Ovary (tissue), 3 donors: ENCODE measurements at regions not wholly inside any gene's neighbourhood (a gene's known extent, or its start where the extent isn't known, plus 50 kb on each side); places are given as distances from the start of the nearest gene placed in this dataset.

ENCODE experiments used
- EP300 ChIP-seq: sonication (generic); formaldehyde crosslinking; IDR thresholded peaks from one replicate; pipeline ENCODE4 v1.6.1; 2017; ENCODE audit warnings: antibody characterized with exemption
- TF ChIP-seq, protein P1 (sequence below), 3 donors: fragments of 450-650 bp in 2 of 3; fragments of 200-600 bp in 1 of 3; IDR thresholded peaks; one replicate each; pipeline versions ENCODE4 v1.5.1 to v1.8.0; 2016 to 2022; ENCODE audit warnings: antibody characterized with exemption in 3 of 3, mild to moderate bottlenecking in 1 of 3
- donor health status: DM: no; HTN: no; CAD: no.

DNA sequence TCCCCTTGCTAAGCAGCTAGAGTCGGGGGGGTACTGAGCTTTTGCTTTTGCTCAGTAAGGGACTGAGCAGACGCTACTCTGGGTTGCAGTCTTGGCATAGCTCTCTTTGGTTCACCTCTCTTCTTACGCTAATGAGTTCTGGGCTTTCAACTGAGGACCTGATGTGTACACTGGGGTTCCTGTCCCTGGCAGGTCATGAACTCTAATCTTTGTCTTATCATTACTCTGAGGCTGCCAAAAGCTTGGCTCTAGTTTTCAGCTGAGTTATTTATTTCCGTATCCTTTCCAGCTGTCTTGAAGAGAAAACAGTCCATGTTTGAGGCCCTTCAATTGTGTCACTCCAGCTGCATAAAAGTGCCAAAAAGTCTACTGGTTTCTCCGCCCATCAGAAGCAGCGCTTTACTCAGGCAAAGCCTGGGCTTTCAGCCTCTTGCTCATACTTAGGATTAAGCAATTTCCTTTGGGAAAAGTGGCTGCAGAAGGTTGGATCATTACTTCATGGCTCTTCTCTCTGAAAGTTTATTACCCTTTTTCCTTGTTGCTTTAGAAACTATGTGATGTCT is 121.0 kb upstream of the STOX2 start:
- TF ChIP-seq, protein P1, sequence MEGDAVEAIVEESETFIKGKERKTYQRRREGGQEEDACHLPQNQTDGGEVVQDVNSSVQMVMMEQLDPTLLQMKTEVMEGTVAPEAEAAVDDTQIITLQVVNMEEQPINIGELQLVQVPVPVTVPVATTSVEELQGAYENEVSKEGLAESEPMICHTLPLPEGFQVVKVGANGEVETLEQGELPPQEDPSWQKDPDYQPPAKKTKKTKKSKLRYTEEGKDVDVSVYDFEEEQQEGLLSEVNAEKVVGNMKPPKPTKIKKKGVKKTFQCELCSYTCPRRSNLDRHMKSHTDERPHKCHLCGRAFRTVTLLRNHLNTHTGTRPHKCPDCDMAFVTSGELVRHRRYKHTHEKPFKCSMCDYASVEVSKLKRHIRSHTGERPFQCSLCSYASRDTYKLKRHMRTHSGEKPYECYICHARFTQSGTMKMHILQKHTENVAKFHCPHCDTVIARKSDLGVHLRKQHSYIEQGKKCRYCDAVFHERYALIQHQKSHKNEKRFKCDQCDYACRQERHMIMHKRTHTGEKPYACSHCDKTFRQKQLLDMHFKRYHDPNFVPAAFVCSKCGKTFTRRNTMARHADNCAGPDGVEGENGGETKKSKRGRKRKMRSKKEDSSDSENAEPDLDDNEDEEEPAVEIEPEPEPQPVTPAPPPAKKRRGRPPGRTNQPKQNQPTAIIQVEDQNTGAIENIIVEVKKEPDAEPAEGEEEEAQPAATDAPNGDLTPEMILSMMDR (IDR thresholded peaks at IDR 0.05): no peak
- TF ChIP-seq EP300: no peak
